OCI-LY3 (cell line): ENCODE measurements at regions not wholly inside any gene's neighbourhood (a gene's known extent, or its start where the extent isn't known, plus 50 kb on each side); places are given as distances from the start of the nearest gene placed in this dataset.
A peak's percentile ranks its signal among the peaks of the same experiment; 100 is the strongest.

Experiments used
- H2AFZ ChIP-seq: fragments of 200-600, 300-600 bp; shearing (Covaris generic); 2 replicates; pipeline ENCODE4 v1.6.0; 2014; ENCODE audit warnings: antibody characterized with exemption, low read depth, low read length
- H3K27ac ChIP-seq: fragments of 200-600, 300-600 bp; sonication (generic); 2 replicates; pipeline ENCODE4 v1.5.1; 2014; ENCODE audit warnings: mild to moderate bottlenecking, low read length, moderate library complexity, mixed read lengths
- H3K27me3 ChIP-seq: fragments of 200-600, 300-600 bp; sonication (generic); 2 replicates; pipeline ENCODE4 v1.6.1; 2014; ENCODE audit warnings: low read depth, low read length, mixed read lengths
- H3K36me3 ChIP-seq: fragments of 200-600, 300-600 bp; sonication (generic); replicated peaks from 2 replicates; pipeline ENCODE3; 2014; ENCODE audit warnings: low read depth, low read length, mixed read lengths
- H3K4me1 ChIP-seq: fragments of 300-600, 200-600 bp; sonication (generic); 2 replicates; pipeline ENCODE4 v1.6.1; 2014; ENCODE audit warnings: low read length, mixed read lengths
- H3K4me2 ChIP-seq: fragments of 200-600, 300-600 bp; sonication (generic); 2 replicates; pipeline ENCODE4 v1.6.1; 2014; ENCODE audit warnings: low read length, mixed read lengths
- H3K4me3 ChIP-seq: fragments of 300-600, 200-600 bp; sonication (generic); 2 replicates; pipeline ENCODE4 v1.5.1; 2014; ENCODE audit warnings: antibody characterized with exemption, mild to moderate bottlenecking, low read length, moderate library complexity
- H3K79me2 ChIP-seq: fragments of 300-600, 200-600 bp; shearing (Covaris generic); 2 replicates; pipeline ENCODE4 v1.6.1; 2014; ENCODE audit warnings: mild to moderate bottlenecking, low read length, mixed read lengths
- H3K9ac ChIP-seq: fragments of 300-600, 200-600 bp; shearing (Covaris generic); 2 replicates; pipeline ENCODE4 v1.6.0; 2014; ENCODE audit warnings: mild to moderate bottlenecking, low read length, moderate library complexity
- H3K9me3 ChIP-seq: fragments of 200-600, 300-600 bp; shearing (Covaris generic); 2 replicates; pipeline ENCODE4 v1.6.1; 2014; ENCODE audit warnings: low read length, mixed read lengths; ENCODE audit not compliant: insufficient read depth
- H4K20me1 ChIP-seq: fragments of 200-600, 300-600 bp; sonication (generic); 2 replicates; pipeline ENCODE4 v1.6.1; 2016; ENCODE audit warnings: low read length, mixed read lengths; ENCODE audit not compliant: insufficient read depth
- EZH2phosphoT487 ChIP-seq: fragments of 200-600 bp; shearing (Covaris generic); IDR thresholded peaks from 2 replicates; pipeline ENCODE4 v1.6.1; 2018; ENCODE audit warnings: antibody characterized with exemption, mixed run types, low read depth
- TF ChIP-seq, protein P1 (sequence below): fragments of 200-600, 300-600 bp; sonication (generic); IDR thresholded peaks from 2 replicates; pipeline ENCODE4 v1.5.1; 2014; ENCODE audit warnings: antibody characterized with exemption, low read length, low read depth

DNA sequence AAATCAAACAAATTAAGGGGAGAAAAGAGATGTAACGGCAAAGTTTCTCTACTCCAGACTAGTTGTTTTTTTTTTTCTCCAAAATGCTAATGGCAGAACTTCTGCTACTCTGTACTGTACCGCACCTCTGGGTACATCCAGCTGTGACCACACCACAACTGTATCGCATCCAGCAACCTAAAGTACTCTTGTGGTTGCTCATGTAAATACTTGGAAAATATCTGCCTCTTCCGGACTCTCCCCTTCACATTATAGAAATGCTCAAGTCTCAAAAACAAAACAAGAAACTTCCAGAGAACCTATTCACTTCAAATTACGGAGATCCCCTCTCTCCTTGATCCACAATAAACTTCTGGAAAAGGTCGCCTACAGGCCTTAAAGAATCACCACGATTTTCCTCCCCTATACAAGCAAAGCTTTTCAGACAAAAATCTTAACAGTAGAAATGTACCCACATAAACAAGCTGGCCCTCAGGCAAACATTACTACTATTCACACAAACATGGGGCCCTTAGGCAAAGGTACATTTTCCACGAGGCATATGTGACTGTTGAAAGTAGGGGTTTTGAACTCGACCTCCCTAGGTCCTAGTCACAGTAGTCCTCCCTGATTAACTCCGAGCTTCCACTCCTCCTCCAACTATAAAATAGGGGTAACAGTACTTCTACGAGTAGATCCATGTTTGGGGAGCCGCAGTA is 222.9 kb upstream of the MKLN1 start:
- Histone ChIP-seq H3K9me3 (no peaks in the 10 kb centered on the region), H3K4me1 (peaks cover 17% of the 10 kb centered on the region), H3K36me3 (no peaks in the 10 kb centered on the region), H3K27ac (no peak overlapping the region), H3K27me3 (no peaks in the 10 kb centered on the region), H3K79me2 (peaks cover 15% of the 10 kb centered on the region; the same call in 1 of the 2 replicates), H2AFZ (no peak overlapping the region), H3K4me3 (peak overlapping the region; percentile 86), H3K4me2 (peak overlapping the region; percentile 57), H4K20me1 (peaks cover 21% of the 10 kb centered on the region; the same call in 1 of the 2 replicates), H3K9ac (no peak overlapping the region)
- TF ChIP-seq EZH2phosphoT487: no peak
- TF ChIP-seq, protein P1, sequence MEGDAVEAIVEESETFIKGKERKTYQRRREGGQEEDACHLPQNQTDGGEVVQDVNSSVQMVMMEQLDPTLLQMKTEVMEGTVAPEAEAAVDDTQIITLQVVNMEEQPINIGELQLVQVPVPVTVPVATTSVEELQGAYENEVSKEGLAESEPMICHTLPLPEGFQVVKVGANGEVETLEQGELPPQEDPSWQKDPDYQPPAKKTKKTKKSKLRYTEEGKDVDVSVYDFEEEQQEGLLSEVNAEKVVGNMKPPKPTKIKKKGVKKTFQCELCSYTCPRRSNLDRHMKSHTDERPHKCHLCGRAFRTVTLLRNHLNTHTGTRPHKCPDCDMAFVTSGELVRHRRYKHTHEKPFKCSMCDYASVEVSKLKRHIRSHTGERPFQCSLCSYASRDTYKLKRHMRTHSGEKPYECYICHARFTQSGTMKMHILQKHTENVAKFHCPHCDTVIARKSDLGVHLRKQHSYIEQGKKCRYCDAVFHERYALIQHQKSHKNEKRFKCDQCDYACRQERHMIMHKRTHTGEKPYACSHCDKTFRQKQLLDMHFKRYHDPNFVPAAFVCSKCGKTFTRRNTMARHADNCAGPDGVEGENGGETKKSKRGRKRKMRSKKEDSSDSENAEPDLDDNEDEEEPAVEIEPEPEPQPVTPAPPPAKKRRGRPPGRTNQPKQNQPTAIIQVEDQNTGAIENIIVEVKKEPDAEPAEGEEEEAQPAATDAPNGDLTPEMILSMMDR: no peak

DNA sequence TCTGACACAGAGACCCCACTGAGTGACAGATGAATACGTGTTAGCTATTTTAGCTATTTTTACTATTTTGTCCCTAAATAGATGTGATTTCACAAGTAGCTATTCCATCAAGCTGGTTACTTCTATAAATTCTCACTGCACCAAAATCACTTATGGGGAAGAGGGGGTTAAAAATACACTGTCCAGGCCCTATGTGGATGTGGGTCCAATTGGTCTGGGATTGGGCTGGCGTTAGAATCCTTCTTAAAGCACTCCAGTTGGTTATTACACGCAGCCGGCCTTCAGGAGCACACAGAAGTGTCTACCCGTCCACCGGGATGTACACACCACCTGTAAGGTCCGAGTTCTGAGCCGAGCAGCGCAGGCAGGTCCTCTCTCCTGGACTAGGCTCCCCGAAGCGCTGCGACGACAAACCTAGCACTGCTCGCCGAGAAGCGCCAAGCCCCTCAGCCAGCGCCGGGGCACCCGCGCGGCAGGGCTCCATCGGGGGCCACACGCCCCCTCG is 222.3 kb upstream of the MKLN1 start:
- H3K9ac ChIP-seq: peak overlapping the region; percentile 12; the same call in 1 of the 2 replicates
- H3K27ac ChIP-seq: no peak overlapping the region
- no peaks in the 10 kb centered on the region for H3K9me3 ChIP-seq
- no peaks in the 10 kb centered on the region for H3K36me3 ChIP-seq
- H2AFZ ChIP-seq: no peak overlapping the region
- peak overlapping the region; percentile 57 for H3K4me2 ChIP-seq
- no peaks in the 10 kb centered on the region for H3K27me3 ChIP-seq
- TF ChIP-seq EZH2phosphoT487: no peak
- TF ChIP-seq, protein P1: no peak
- H3K4me3 ChIP-seq: peak overlapping the region; percentile 86
- H4K20me1 ChIP-seq: peaks cover 21% of the 10 kb centered on the region; the same call in 1 of the 2 replicates
- peaks cover 15% of the 10 kb centered on the region; the same call in 1 of the 2 replicates for H3K79me2 ChIP-seq
- peaks cover 18% of the 10 kb centered on the region for H3K4me1 ChIP-seq

DNA sequence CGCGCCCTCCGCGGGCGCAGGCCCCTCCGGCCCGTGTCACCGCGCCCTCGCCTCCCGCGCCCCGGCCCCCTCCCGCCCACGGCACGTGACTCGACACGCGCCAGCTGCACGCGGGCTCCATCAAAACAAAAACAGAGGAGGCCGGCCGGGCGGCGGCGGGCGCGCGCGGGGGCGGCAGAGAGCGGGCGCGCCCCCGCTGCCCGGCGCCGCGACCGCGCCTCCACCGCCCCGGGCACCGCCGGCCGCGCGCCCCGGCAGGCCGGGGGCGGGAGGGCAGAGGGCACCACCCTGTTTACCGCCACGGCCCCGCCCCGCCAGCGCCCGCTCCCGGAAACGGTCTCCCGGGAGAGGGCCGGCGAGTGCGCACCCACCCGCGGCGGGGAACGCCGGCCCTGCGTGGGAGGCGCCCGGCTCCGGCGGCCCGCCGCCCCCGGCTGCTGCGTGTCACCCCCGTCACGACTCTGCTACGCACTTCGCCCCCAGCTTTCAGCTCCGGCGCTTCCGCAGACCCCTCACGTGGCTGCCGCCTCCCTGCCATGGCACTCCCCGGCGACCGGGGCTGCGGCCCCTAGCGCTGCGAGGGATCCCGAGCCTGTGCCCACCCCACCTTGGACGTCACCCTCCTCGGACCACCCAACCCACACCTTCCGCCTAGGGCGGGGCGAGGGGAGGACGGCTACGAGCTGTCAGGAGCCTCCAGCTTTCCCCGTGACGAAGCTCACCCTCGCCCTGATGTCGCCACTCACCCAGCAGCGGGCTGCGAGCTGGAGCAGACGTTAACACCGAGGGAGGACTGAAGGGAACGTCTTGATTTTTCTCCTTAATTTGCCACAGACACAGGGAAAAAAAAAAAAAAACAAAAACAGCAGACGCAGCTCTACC is 221.6 kb upstream of the MKLN1 start:
- Histone ChIP-seq H3K9ac (peak overlapping the region; percentile 71), H3K79me2 (peaks cover 15% of the 10 kb centered on the region; the same call in 1 of the 2 replicates), H3K27me3 (no peaks in the 10 kb centered on the region), H3K4me3 (peak overlapping the region; percentile 86), H2AFZ (peak overlapping the region; percentile 36; the same call in 1 of the 2 replicates), H3K9me3 (no peaks in the 10 kb centered on the region), H3K4me1 (peaks cover 25% of the 10 kb centered on the region), H4K20me1 (peaks cover 21% of the 10 kb centered on the region; the same call in 1 of the 2 replicates), H3K27ac (peak overlapping the region; percentile 33), H3K36me3 (no peaks in the 10 kb centered on the region), H3K4me2 (peak overlapping the region; percentile 98)
- TF ChIP-seq, protein P1: no peak
- TF ChIP-seq EZH2phosphoT487: no peak
